ENCODE measurements at regions not wholly inside any gene's neighbourhood (a gene's known extent, or its start where the extent isn't known, plus 50 kb on each side); places are given as distances from the start of the nearest gene placed in this dataset.

GRCh38 chr9:79129865-79130480, 441.8 kb upstream of the TLE4 start:
- TF ChIP-seq EZH2 (IDR thresholded peaks at IDR 0.05; ENCODE audit: borderline replicate concordance, low read depth, low read length, poor library complexity, severe bottlenecking) = no peak
- TF ChIP-seq, protein P1, sequence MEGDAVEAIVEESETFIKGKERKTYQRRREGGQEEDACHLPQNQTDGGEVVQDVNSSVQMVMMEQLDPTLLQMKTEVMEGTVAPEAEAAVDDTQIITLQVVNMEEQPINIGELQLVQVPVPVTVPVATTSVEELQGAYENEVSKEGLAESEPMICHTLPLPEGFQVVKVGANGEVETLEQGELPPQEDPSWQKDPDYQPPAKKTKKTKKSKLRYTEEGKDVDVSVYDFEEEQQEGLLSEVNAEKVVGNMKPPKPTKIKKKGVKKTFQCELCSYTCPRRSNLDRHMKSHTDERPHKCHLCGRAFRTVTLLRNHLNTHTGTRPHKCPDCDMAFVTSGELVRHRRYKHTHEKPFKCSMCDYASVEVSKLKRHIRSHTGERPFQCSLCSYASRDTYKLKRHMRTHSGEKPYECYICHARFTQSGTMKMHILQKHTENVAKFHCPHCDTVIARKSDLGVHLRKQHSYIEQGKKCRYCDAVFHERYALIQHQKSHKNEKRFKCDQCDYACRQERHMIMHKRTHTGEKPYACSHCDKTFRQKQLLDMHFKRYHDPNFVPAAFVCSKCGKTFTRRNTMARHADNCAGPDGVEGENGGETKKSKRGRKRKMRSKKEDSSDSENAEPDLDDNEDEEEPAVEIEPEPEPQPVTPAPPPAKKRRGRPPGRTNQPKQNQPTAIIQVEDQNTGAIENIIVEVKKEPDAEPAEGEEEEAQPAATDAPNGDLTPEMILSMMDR (conservative IDR thresholded peaks at IDR 0.05; ENCODE audit: low read depth, low read length) = peak; percentile 89

Measured in A673 (cell line).